NCI-H1694 treated with DMSO at 0.1 percent for 48 hours (cell line): ENCODE measurements at regions not wholly inside any gene's neighbourhood (a gene's known extent, or its start where the extent isn't known, plus 50 kb on each side); places are given as distances from the start of the nearest gene placed in this dataset.
"Not testable (repeated sequence)": the region's sequence is repeated elsewhere in the genome, so short reads cannot be mapped to it uniquely, and the experiment has no call there.

ENCODE experiments used
- DNase-seq: peaks from one replicate; lab custom pipeline; 2025; lab: John Stamatoyannopoulos, UW

GRCh38 chr20:53693262-53693871 lies 99.7 kb upstream of the ZNF217 start:
- no peak for DNase-seq

- no peak for DNase-seq
These were observed 98.9 kb upstream of the ZNF217 start for GRCh38 chr20:53692465-53693067.

- DNase-seq = no peak
These were observed 98.2 kb upstream of the ZNF217 start for GRCh38 chr20:53691811-53692192.

- no peak for DNase-seq
These were observed 97.6 kb upstream of the ZNF217 start for GRCh38 chr20:53691060-53691810.

GRCh38 chr20:53688085-53688484 lies 94.4 kb upstream of the ZNF217 start:
- DNase-seq = no peak

GRCh38 chr20:53685070-53685595 lies 91.5 kb upstream of the ZNF217 start:
- no peak for DNase-seq

GRCh38 chr20:53683506-53683905 lies 89.9 kb upstream of the ZNF217 start:
- no peak for DNase-seq

GRCh38 chr20:53681352-53682212 lies 87.9 kb upstream of the ZNF217 start:
- DNase-seq = no peak

- DNase-seq = no peak
These were observed 86.1 kb upstream of the ZNF217 start for GRCh38 chr20:53679597-53680309.

- no peak for DNase-seq
These were observed 85.5 kb upstream of the ZNF217 start for GRCh38 chr20:53678990-53679596.

GRCh38 chr20:53678315-53678989 lies 84.8 kb upstream of the ZNF217 start:
- DNase-seq = no peak

- no peak for DNase-seq
These were observed 84.0 kb upstream of the ZNF217 start for GRCh38 chr20:53677447-53678314.

GRCh38 chr20:53676987-53677386 lies 83.3 kb upstream of the ZNF217 start:
- DNase-seq = no peak

GRCh38 chr20:53676519-53676822 lies 82.8 kb upstream of the ZNF217 start:
- no peak for DNase-seq

GRCh38 chr20:53672484-53673129 lies 79.0 kb upstream of the ZNF217 start:
- DNase-seq = no peak

- no peak for DNase-seq
These were observed 77.7 kb upstream of the ZNF217 start for GRCh38 chr20:53671370-53671769.

- not testable (repeated sequence) for DNase-seq
These were observed 76.1 kb upstream of the ZNF217 start for GRCh38 chr20:53669517-53670313.

- no peak for DNase-seq
These were observed 75.4 kb upstream of the ZNF217 start for GRCh38 chr20:53668992-53669391.
